ENCODE measurements at regions not wholly inside any gene's neighbourhood (a gene's known extent, or its start where the extent isn't known, plus 50 kb on each side); places are given as distances from the start of the nearest gene placed in this dataset.

- FAIRE-seq (no peak), DNase-seq (ENCODE audit: low read depth) (no peak)
- no peaks in the 10 kb centered on the region for H3K27me3 ChIP-seq (ENCODE audit: control insufficient read depth, insufficient read depth, low read length)
- H3K4me3 ChIP-seq (ENCODE audit: low read depth, low read length), result no peak overlapping the region
- no peaks in the 10 kb centered on the region for H3K36me3 ChIP-seq (ENCODE audit: control insufficient read depth, insufficient read depth, low read length)
- TF ChIP-seq CTCF (IDR thresholded peaks at IDR 0.05; ENCODE audit: insufficient read depth, low read length, severe bottlenecking), result no peak
These were observed 598.0 kb downstream of the DIPK2A start for GRCh38 chr3:144569651-144570050.

DNA sequence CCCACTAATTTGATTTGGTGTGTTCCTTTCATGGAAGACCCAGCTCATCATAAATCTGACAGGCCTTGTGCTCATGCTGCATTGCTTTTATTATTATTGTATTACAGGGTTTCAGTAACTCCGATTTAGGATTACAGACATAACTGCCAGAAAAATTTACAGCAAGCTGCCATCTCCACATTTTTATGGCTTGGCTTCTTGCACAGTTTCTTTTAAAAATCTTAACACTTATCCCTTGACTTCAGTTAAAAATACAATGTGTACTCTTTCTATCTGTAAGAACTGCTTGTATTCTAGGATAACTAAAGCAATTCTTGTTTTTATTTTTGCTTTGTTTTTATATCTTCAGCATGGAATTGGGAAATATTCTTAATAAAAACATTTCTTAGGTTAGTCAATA, 612.2 kb downstream of the DIPK2A start:
- no peaks in the 10 kb centered on the region for H3K36me3 ChIP-seq (ENCODE audit: control insufficient read depth, insufficient read depth, low read length)
- H3K4me3 ChIP-seq (ENCODE audit: low read depth, low read length), result no peak overlapping the region
- DNase-seq (ENCODE audit: low read depth) (no peak), FAIRE-seq (no peak)
- TF ChIP-seq CTCF (IDR thresholded peaks at IDR 0.05; ENCODE audit: insufficient read depth, low read length, severe bottlenecking), result no peak
- no peaks in the 10 kb centered on the region for H3K27me3 ChIP-seq (ENCODE audit: control insufficient read depth, insufficient read depth, low read length)

DNA sequence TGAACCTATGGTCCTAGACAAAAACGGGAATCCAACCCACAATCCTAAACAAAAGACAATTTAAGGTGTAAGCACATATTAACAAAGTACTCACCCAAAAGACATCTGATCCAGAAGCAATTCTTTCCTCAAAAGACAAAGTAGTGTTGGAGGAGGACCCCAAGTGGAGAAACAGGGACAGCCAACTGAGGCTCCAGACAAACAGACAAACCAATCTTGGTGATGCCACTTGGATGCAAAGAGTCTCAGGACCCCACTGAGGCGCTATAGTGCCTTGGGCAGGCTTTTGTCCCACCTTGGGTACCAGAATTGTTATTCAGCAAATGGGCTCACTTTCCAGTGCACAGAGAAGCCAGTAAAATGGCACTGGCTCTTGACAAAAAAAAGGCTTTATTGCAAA, 613.8 kb downstream of the DIPK2A start:
- Histone ChIP-seq H3K27me3 (ENCODE audit: control insufficient read depth, insufficient read depth, low read length) (no peaks in the 10 kb centered on the region), H3K4me3 (ENCODE audit: low read depth, low read length) (no peak overlapping the region), H3K36me3 (ENCODE audit: control insufficient read depth, insufficient read depth, low read length) (no peaks in the 10 kb centered on the region)
- no peak for TF ChIP-seq CTCF (IDR thresholded peaks at IDR 0.05; ENCODE audit: insufficient read depth, low read length, severe bottlenecking)
- DNase-seq (ENCODE audit: low read depth), result no peak
- no peak for FAIRE-seq

DNA sequence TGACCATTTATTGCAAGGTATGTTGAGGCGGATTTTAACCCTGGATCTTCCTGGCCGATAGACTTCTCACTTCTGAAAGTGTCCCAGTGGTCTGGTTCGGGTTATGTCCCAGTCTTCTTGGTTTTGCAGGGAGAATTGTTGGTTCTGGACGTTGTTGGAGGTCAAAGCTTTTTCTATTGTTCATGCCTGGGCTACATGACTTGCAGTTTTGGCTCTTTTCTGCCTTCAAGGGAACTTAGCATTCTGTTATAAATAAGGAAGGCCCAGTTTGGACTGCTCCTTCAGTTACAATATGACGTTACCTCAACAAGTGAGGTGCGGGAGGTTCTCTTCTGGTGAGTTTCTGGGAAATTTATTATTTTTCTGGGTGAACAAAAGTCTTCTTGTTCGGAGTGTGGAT, 614.3 kb downstream of the DIPK2A start:
- no peak overlapping the region for H3K4me3 ChIP-seq (ENCODE audit: low read depth, low read length)
- H3K27me3 ChIP-seq (ENCODE audit: control insufficient read depth, insufficient read depth, low read length), result no peaks in the 10 kb centered on the region
- H3K36me3 ChIP-seq (ENCODE audit: control insufficient read depth, insufficient read depth, low read length), result no peaks in the 10 kb centered on the region
- TF ChIP-seq CTCF (IDR thresholded peaks at IDR 0.05; ENCODE audit: insufficient read depth, low read length, severe bottlenecking), result no peak
- no peak for DNase-seq (ENCODE audit: low read depth)
- no peak for FAIRE-seq

DNA sequence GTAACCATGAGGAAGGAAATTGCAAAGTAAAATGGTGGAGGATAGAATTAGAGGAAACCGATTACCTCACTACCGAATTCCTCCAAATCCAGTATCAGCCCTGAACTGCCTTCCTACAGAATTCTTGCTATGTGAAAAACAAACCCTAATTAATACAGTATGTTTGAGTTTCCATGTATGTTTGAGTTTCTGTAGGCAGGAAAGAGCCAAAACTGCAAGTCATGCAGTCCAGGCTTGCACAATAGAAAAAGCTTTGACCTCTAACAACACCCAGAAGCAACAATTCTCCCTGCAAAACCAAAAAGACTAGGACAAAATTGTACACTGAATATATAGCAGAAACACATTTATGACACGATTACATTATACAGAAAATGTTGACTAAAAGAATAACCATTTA, 614.8 kb downstream of the DIPK2A start:
- H3K4me3 ChIP-seq (ENCODE audit: low read depth, low read length), result no peak overlapping the region

More for the DNA sequence above, 614.8 kb downstream of the DIPK2A start:
- TF ChIP-seq CTCF (IDR thresholded peaks at IDR 0.05; ENCODE audit: insufficient read depth, low read length, severe bottlenecking), result no peak
- DNase-seq (ENCODE audit: low read depth) (peak; percentile 4), FAIRE-seq (no peak)
- H3K36me3 ChIP-seq (ENCODE audit: control insufficient read depth, insufficient read depth, low read length), result no peaks in the 10 kb centered on the region
- no peaks in the 10 kb centered on the region for H3K27me3 ChIP-seq (ENCODE audit: control insufficient read depth, insufficient read depth, low read length)
